IMR-90 (cell line): ENCODE measurements at regions not wholly inside any gene's neighbourhood (a gene's known extent, or its start where the extent isn't known, plus 50 kb on each side); places are given as distances from the start of the nearest gene placed in this dataset.

Source experiments
- ATAC-seq: fragments of 200-7000 bp; cut with Tn5 transposase; 2 replicates; pipeline ENCODE4 v1.9.1; 2020; ENCODE audit warnings: low read depth, mild to moderate bottlenecking, moderate library complexity
- BruUV-seq: library from RNA; stranded (reverse); fragments of 400-500 nt; replicated peaks from 2 replicates; lab custom pipeline; 2021; lab: Mats Ljungman, UMichigan
- CTCF ChIA-PET: fragments of 300-600 bp; formaldehyde crosslinking; extraction: SDS; loops from one replicate; lab custom pipeline; 2021; ENCODE audit warnings: antibody characterized with exemption; lab: Yijun Ruan, JAX
- POLR2A ChIA-PET: fragments of 300-600 bp; sonication (Branson Sonifier 250); formaldehyde crosslinking; loops from one replicate; lab custom pipeline; 2022; ENCODE audit warnings: antibody characterized with exemption; ENCODE audit not compliant: unreplicated experiment; lab: Charles Lee
- DNase-seq: peaks from one replicate; pipeline ENCODE4 v3.0.0; 2013
- H2AFZ ChIP-seq: replicated peaks from 2 replicates; pipeline ENCODE3; 2013; ENCODE audit warnings: low read length, mild to moderate bottlenecking; ENCODE audit not compliant: poor library complexity
- H2AK5ac ChIP-seq: 2 replicates; pipeline ENCODE4 v1.6.1; 2013; ENCODE audit warnings: low read depth, low read length, inconsistent platforms
- H2AK9ac ChIP-seq: replicated peaks from 2 replicates; pipeline ENCODE3; 2013; ENCODE audit warnings: mild to moderate bottlenecking, low read depth, low read length, moderate library complexity; ENCODE audit not compliant: poor library complexity
- H2BK120ac ChIP-seq: 2 replicates; pipeline ENCODE4 v1.6.1; 2013; ENCODE audit warnings: low read depth, low read length, inconsistent platforms
- H2BK15ac ChIP-seq: 3 replicates; pipeline ENCODE4 v1.6.1; 2013; ENCODE audit warnings: low read depth, low read length, inconsistent platforms
- H2BK20ac ChIP-seq: 2 replicates; pipeline ENCODE4 v1.6.1; 2013; ENCODE audit warnings: low read depth, mild to moderate bottlenecking, inconsistent platforms, low read length, moderate library complexity
- H2BK5ac ChIP-seq: 2 replicates; pipeline ENCODE4 v1.6.1; 2013; ENCODE audit warnings: mild to moderate bottlenecking, low read depth, low read length, inconsistent platforms; ENCODE audit not compliant: poor library complexity, severe bottlenecking
- H3K14ac ChIP-seq: replicated peaks from 2 replicates; pipeline ENCODE4 v1.6.1; 2013; ENCODE audit warnings: low read depth, low read length, inconsistent platforms
- H3K18ac ChIP-seq: 2 replicates; pipeline ENCODE4 v1.6.1; 2013; ENCODE audit warnings: low read depth, low read length, control low read depth
- H3K23ac ChIP-seq: 2 replicates; pipeline ENCODE4 v1.6.1; 2013; ENCODE audit warnings: low read depth, low read length, inconsistent platforms
- H3K27ac ChIP-seq: 2 replicates; pipeline ENCODE4 v1.5.1; 2013; ENCODE audit warnings: mild to moderate bottlenecking, control low read depth, low read length; ENCODE audit not compliant: insufficient read depth
- H3K27me3 ChIP-seq: 2 replicates; pipeline ENCODE4 v1.6.1; 2013; ENCODE audit warnings: low read length; ENCODE audit not compliant: control insufficient read depth, insufficient read depth
- H3K36me3 ChIP-seq: 2 replicates; pipeline ENCODE4 v1.6.1; 2013; ENCODE audit warnings: low read length, mixed read lengths; ENCODE audit not compliant: control insufficient read depth, insufficient read depth
- H3K4ac ChIP-seq: 2 replicates; pipeline ENCODE4 v1.6.1; 2013; ENCODE audit warnings: low read depth, low read length, inconsistent platforms
- H3K4me1 ChIP-seq: 2 replicates; pipeline ENCODE4 v1.6.1; 2013; ENCODE audit warnings: low read length, mixed read lengths; ENCODE audit not compliant: control insufficient read depth, insufficient read depth
- H3K4me2 ChIP-seq: 2 replicates; pipeline ENCODE4 v1.6.1; 2013; ENCODE audit warnings: low read depth, mild to moderate bottlenecking, control low read depth, low read length, moderate library complexity
- H3K4me3 ChIP-seq: 2 replicates; pipeline ENCODE4 v1.5.1; 2013; ENCODE audit warnings: low read depth, mild to moderate bottlenecking, control low read depth, low read length, moderate library complexity; ENCODE audit not compliant: insufficient read depth
- H3K56ac ChIP-seq: 2 replicates; pipeline ENCODE4 v1.6.1; 2013; ENCODE audit warnings: low read length, inconsistent platforms; ENCODE audit not compliant: insufficient read depth; ENCODE audit errors: extremely low read depth
- H3K79me1 ChIP-seq, 2 experiments: 2 replicates each; pipeline ENCODE4 v1.6.1; 2013; ENCODE audit warnings: low read length in 2 of 2, inconsistent platforms in 1 of 2, low read depth in 1 of 2
- H3K9ac ChIP-seq: 2 replicates; pipeline ENCODE4 v1.6.1; 2013; ENCODE audit warnings: low read depth, low read length, control low read depth
- H3K9me1 ChIP-seq: 2 replicates; pipeline ENCODE4 v1.6.1; 2013; ENCODE audit warnings: low read length, inconsistent platforms; ENCODE audit not compliant: insufficient read depth
- H3K9me3 ChIP-seq: 2 replicates; pipeline ENCODE4 v1.6.1; 2013; ENCODE audit warnings: low read length; ENCODE audit not compliant: control insufficient read depth, insufficient read depth
- H4K20me1 ChIP-seq: 2 replicates; pipeline ENCODE4 v1.6.1; 2013; ENCODE audit warnings: low read length, inconsistent platforms; ENCODE audit not compliant: insufficient read depth
- H4K5ac ChIP-seq: 2 replicates; pipeline ENCODE4 v1.6.1; 2013; ENCODE audit warnings: mild to moderate bottlenecking, low read depth, low read length, control low read depth
- H4K8ac ChIP-seq, 2 experiments: 2 replicates each; pipeline ENCODE4 v1.6.1; 2013; ENCODE audit warnings: low read depth in 2 of 2, low read length in 2 of 2, control low read depth in 1 of 2, inconsistent platforms in 1 of 2
- H4K91ac ChIP-seq: 2 replicates; pipeline ENCODE4 v1.6.1; 2013; ENCODE audit warnings: low read depth, low read length, inconsistent platforms; ENCODE audit not compliant: insufficient read depth
- BHLHE40 ChIP-seq: fragments of 150-350 bp; IDR thresholded peaks from 2 replicates; pipeline ENCODE4 v1.6.1; 2016; ENCODE audit warnings: mild to moderate bottlenecking, low read depth, low read length
- CTCF ChIP-seq: conservative IDR thresholded peaks from 2 replicates; pipeline ENCODE4 v1.5.1; 2012; ENCODE audit warnings: mild to moderate bottlenecking, low read depth, low read length, improper control_type of control experiment
- FOS ChIP-seq: fragments of 150-350 bp; IDR thresholded peaks from 2 replicates; pipeline ENCODE4 v1.6.1; 2016; ENCODE audit warnings: low read depth, low read length
- MAZ ChIP-seq: IDR thresholded peaks from 2 replicates; pipeline ENCODE4 v1.6.1; 2012; ENCODE audit warnings: low read depth, mild to moderate bottlenecking, low read length, improper control_type of control experiment, moderate library complexity, borderline replicate concordance
- MXI1 ChIP-seq: IDR thresholded peaks from 2 replicates; pipeline ENCODE4 v1.6.1; 2012; ENCODE audit warnings: low read depth, mild to moderate bottlenecking, low read length, moderate library complexity, borderline replicate concordance
- POLR2A ChIP-seq: IDR thresholded peaks from 2 replicates; pipeline ENCODE4 v1.6.1; 2012; ENCODE audit warnings: mild to moderate bottlenecking, low read depth, low read length
- RFX5 ChIP-seq: IDR thresholded peaks from 2 replicates; pipeline ENCODE4 v1.8.0; 2012; ENCODE audit warnings: low read depth, mild to moderate bottlenecking, low read length, moderate library complexity
- SMC3 ChIP-seq: fragments of 150-350 bp; IDR thresholded peaks from 2 replicates; pipeline ENCODE4 v1.6.1; 2016; ENCODE audit warnings: low read depth, mild to moderate bottlenecking, antibody characterized with exemption, low read length, moderate library complexity
- USF2 ChIP-seq: fragments of 150-350 bp; IDR thresholded peaks from 2 replicates; pipeline ENCODE4 v1.6.1; 2017; ENCODE audit warnings: mild to moderate bottlenecking, antibody characterized with exemption, low read length, low read depth
- WGBS, 2 experiments: methylation state at CpG; one replicate each; pipeline versions ENCODE4 v1.1.5 to v1.1.7; 2013; ENCODE audit warnings: missing lambda C conversion rate in 2 of 2; ENCODE audit not compliant: insufficient read length in 1 of 2; ENCODE audit errors: extremely low coverage in 2 of 2; 5-methylcytosine and 5-hydroxymethylcytosine counted together
- dilution Hi-C: fragments of 300-500 bp; cut with HindIII; formaldehyde crosslinking; loops from one replicate; pipeline ENCODE4 v1.14.3; 2018; ENCODE audit warnings: low sequenced_read_pairs; ENCODE audit not compliant: unreplicated experiment
- in situ Hi-C: fragments of 300-500 bp; cut with MboI; formaldehyde crosslinking; loops from 3 replicates; pipeline ENCODE4 v1.14.3; 2019; ENCODE audit warnings: low sequenced_read_pairs, inconsistent platforms, mixed read lengths
- intact Hi-C: fragments of 100-400 bp; cut with micrococcal nuclease; formaldehyde crosslinking; loops from 2 replicates; pipeline ENCODE4 v1.10.0; 2022

- no peak overlapping the region for H3K4me3 ChIP-seq
- no peak overlapping the region for H3K23ac ChIP-seq
- no peaks in the 10 kb centered on the region for H3K9me1 ChIP-seq
- H3K56ac ChIP-seq = no peak overlapping the region
- no peak overlapping the region for H3K27ac ChIP-seq
- H3K9me3 ChIP-seq = no peaks in the 10 kb centered on the region
- CTCF ChIA-PET = no interaction called here
- no peak overlapping the region for H2BK120ac ChIP-seq
- H2BK15ac ChIP-seq = no peak overlapping the region
- no peak overlapping the region for H3K18ac ChIP-seq
- no peak overlapping the region for H4K8ac ChIP-seq
- no peak overlapping the region for H3K9ac ChIP-seq
- no CpG with 5 or more reads among the region's 4 CpGs for WGBS, 2 experiments
- intact Hi-C loops = no loop called here
- H3K14ac ChIP-seq = no peak overlapping the region
- no peak for DNase-seq
- POLR2A ChIA-PET = no interaction called here
- no peak overlapping the region for H3K4ac ChIP-seq
- no peak overlapping the region for H3K4me2 ChIP-seq
- H2AK9ac ChIP-seq = no peak overlapping the region
- no peaks in the 10 kb centered on the region; the same call in 1 of the 2 replicates for H3K27me3 ChIP-seq
- H3K79me1 ChIP-seq = no peaks in the 10 kb centered on the region
- H4K5ac ChIP-seq = no peak overlapping the region
- H3K36me3 ChIP-seq = no peaks in the 10 kb centered on the region
- H4K20me1 ChIP-seq = no peaks in the 10 kb centered on the region
- H2AFZ ChIP-seq = no peak overlapping the region
- H2AK5ac ChIP-seq = no peak overlapping the region
- dilution Hi-C loops = no loop called here
- no peak for TF ChIP-seq MXI1
- no peak for TF ChIP-seq POLR2A
- no peak for TF ChIP-seq USF2
- no peak for TF ChIP-seq FOS
- no peak for TF ChIP-seq CTCF
- TF ChIP-seq SMC3 = no peak
- no peak for TF ChIP-seq RFX5
- no peak for TF ChIP-seq BHLHE40
- TF ChIP-seq MAZ = no peak
- no peaks in the 10 kb centered on the region for H3K4me1 ChIP-seq
- no peak overlapping the region for H4K91ac ChIP-seq
- no peak overlapping the region for H2BK5ac ChIP-seq
- ATAC-seq = no peak
- in situ Hi-C loops = no loop called here
- H2BK20ac ChIP-seq = no peak overlapping the region
- BruUV-seq = no TSS peak
Measured at GRCh38 chr2:118689874-118690273, 157.6 kb downstream of the EN1 start.
